AG04450 (cell line): ENCODE measurements at regions not wholly inside any gene's neighbourhood (a gene's known extent, or its start where the extent isn't known, plus 50 kb on each side); places are given as distances from the start of the nearest gene placed in this dataset.
"Not testable (repeated sequence)": the region's sequence is repeated elsewhere in the genome, so short reads cannot be mapped to it uniquely, and the experiment has no call there.

Experiments used
- CTCF ChIA-PET: fragments of 300-600, 350-600 bp; formaldehyde crosslinking; extraction: SDS; loops from one replicate; lab custom pipeline; 2022; ENCODE audit warnings: antibody characterized with exemption, inconsistent platforms; lab: Charles Lee
- POLR2A ChIA-PET: fragments of 350-600 bp; formaldehyde crosslinking; extraction: SDS; loops from one replicate; lab custom pipeline; 2021; ENCODE audit warnings: antibody characterized with exemption, inconsistent platforms; lab: Yijun Ruan, JAX
- DNase-seq: peaks from one replicate; pipeline ENCODE4 v3.0.0-alpha.2; 2011; ENCODE audit warnings: low read depth, low spot score
- H3K27ac ChIP-seq: one replicate; pipeline ENCODE4 v1.5.1; 2012; ENCODE audit warnings: low read depth, low read length, control low read depth
- H3K27me3 ChIP-seq: one replicate; pipeline ENCODE4 v1.6.0; 2012; ENCODE audit warnings: low read length; ENCODE audit not compliant: control insufficient read depth, insufficient read depth
- H3K4me3 ChIP-seq: 2 replicates; pipeline ENCODE4 v1.5.1; 2011; ENCODE audit warnings: mild to moderate bottlenecking, low read depth, low read length, control low read depth
- H3K9me3 ChIP-seq: 2 replicates; pipeline ENCODE4 v1.5.1; 2012; ENCODE audit warnings: low read length; ENCODE audit not compliant: control insufficient read depth, insufficient read depth
- TF ChIP-seq, protein P1 (sequence below): IDR thresholded peaks from 2 replicates; pipeline ENCODE4 v1.5.1; 2011; ENCODE audit warnings: low read depth, low read length, control low read depth, inconsistent platforms

DNA sequence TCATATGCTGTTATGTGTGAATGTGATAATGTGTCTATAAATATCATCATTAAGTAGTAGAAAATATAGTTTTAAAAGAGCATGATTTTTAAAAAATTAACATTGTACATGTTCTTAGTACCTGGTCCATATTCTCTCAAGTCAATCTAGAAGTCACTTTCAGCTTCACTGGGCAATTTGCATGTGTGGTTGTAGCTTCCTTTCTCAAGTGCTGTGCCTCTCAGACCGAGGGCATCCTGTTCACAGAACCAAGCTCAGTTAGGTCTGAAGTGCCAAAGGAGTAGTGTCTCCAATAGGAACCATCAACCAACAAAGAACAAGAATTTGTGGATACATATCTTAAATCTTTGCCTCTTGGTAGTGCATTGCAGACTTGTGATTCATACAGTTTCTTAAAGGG is 541.8 kb upstream of the SLC10A2 start:
- no peak overlapping the region for H3K27ac ChIP-seq
- TF ChIP-seq, protein P1, sequence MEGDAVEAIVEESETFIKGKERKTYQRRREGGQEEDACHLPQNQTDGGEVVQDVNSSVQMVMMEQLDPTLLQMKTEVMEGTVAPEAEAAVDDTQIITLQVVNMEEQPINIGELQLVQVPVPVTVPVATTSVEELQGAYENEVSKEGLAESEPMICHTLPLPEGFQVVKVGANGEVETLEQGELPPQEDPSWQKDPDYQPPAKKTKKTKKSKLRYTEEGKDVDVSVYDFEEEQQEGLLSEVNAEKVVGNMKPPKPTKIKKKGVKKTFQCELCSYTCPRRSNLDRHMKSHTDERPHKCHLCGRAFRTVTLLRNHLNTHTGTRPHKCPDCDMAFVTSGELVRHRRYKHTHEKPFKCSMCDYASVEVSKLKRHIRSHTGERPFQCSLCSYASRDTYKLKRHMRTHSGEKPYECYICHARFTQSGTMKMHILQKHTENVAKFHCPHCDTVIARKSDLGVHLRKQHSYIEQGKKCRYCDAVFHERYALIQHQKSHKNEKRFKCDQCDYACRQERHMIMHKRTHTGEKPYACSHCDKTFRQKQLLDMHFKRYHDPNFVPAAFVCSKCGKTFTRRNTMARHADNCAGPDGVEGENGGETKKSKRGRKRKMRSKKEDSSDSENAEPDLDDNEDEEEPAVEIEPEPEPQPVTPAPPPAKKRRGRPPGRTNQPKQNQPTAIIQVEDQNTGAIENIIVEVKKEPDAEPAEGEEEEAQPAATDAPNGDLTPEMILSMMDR: no peak
- ChIA-PET POLR2A (no interaction called here), CTCF (no interaction called here)
- H3K4me3 ChIP-seq: no peak overlapping the region
- H3K9me3 ChIP-seq: peaks cover 9% of the 10 kb centered on the region
- no peak for DNase-seq
- no peaks in the 10 kb centered on the region for H3K27me3 ChIP-seq

DNA sequence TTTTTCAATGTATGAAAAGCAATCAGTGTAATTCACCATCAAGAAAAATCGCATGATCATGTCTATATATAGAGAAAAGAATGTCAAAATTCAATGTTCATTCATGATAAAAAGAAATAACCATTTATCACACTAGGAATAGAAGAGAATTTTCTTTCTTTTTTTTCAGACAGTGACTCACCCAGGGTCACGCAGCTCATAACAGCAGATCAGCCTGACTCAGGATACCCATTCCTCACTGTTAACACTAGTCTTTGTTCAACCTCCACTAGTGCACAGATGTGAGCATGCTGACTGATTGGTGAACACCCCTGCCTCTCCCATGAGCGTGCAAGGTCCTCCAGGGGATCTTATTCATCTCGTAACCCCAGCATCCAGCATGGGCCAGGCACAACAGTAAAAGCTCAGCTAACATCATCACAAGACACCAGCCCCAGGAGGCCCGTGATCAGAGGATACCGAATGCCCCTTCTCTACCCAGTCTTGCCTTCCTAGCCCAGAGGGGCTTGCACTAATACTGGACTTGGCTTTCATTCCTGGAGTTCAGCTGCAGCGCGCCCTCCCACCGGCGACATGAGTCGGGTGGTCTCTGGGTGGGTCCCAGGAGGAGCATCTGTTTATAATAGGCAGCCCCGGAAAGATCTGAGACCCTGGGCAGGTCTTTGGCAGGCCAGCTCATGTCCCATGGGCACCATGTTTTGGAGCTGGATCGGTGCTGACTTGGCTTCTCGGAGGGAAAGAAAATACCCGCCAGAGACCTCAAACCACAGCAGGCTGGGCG is 539.5 kb upstream of the SLC10A2 start:
- Histone ChIP-seq H3K9me3 (peaks cover 16% of the 10 kb centered on the region), H3K4me3 (no peak overlapping the region), H3K27ac (no peak overlapping the region), H3K27me3 (no peaks in the 10 kb centered on the region)
- TF ChIP-seq, protein P1: no peak
- ChIA-PET CTCF (no interaction called here), POLR2A (no interaction called here)
- DNase-seq: no peak

DNA sequence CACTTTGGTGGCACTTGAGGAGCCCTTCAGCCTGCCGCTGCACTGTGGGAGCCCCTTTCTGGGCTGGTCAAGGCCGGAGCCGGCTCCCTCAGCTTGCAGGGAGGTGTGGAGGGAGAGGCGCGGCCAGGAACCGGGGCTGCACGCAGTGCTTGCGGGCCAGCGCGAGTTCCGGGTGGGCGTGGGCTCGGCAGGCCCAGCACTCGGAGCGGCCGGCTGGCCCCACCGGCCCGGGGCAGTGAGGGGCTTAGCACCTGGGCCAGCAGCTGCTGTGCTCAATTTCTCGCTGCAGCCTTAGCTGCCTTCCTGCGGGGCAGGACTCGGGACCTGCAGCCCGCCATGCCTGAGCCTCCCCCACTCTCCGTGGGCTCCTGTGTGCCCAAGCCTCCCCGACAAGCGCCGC is 533.7 kb upstream of the SLC10A2 start:
- POLR2A ChIA-PET, H3K4me3 ChIP-seq, H3K27ac ChIP-seq, CTCF ChIA-PET, H3K27me3 ChIP-seq, DNase-seq: not testable (repeated sequence)
- peaks cover 22% of the 10 kb centered on the region for H3K9me3 ChIP-seq

DNA sequence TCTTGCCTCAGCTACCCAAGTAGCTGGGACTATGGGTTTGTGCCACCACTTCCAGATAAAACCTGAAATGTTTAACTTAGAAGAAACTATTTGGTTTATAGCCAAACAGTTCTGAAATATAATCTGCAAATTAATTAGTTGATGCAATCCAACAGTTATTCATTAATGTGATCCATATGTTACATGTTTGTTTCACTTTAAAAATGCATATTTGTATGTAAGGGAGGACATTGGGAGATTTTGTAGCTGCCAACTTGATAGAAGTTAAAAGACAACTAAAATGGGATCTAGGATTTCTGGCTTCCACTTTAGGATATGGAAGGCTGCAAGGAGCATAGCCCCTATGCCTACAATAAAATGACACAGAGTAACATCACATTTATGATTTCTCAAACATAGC is 532.5 kb upstream of the SLC10A2 start:
- TF ChIP-seq, protein P1: no peak
- ChIA-PET POLR2A (no interaction called here), CTCF (no interaction called here)
- DNase-seq: no peak
- Histone ChIP-seq H3K9me3 (peaks cover 22% of the 10 kb centered on the region), H3K27me3 (no peaks in the 10 kb centered on the region), H3K27ac (no peak overlapping the region), H3K4me3 (no peak overlapping the region)

DNA sequence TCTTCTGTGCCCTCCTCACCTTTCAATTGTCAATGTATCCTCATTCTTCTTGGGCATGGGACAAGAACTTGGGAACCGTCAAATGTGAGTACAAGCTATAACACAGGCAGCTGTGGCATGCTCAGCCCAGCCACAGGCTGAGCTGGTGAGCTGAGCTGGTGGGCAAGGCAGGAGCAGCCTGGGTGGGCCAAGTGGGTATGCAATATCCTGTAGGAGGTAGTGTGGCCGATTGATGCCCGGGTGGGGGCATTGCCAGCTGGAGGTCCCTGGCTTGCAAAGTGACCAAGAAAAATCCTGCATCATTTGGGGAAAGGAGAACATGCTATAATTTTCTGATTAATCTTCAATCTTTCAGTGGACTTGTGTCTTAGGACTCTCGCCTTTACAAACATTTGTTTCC is 507.2 kb upstream of the SLC10A2 start:
- TF ChIP-seq, protein P1: no peak
- Histone ChIP-seq H3K4me3 (no peak overlapping the region), H3K9me3 (peaks cover 8% of the 10 kb centered on the region), H3K27me3 (no peaks in the 10 kb centered on the region), H3K27ac (no peak overlapping the region)
- ChIA-PET POLR2A (no interaction called here), CTCF (no interaction called here)
- no peak for DNase-seq
